Stimulated activated CD4-positive, alpha-beta T cell treated with anti-CD3 and anti-CD28 coated beads, Interleukin-12 subunit alpha, Interleukin-12 subunit beta, amount 100 ng/mL, for 24 hours (primary cell): ENCODE measurements at regions not wholly inside any gene's neighbourhood (a gene's known extent, or its start where the extent isn't known, plus 50 kb on each side); places are given as distances from the start of the nearest gene placed in this dataset.

ENCODE experiments used
- DNase-seq, 2 experiments: peaks; one replicate each; pipeline ENCODE4 v3.0.0-alpha.2; 2020; ENCODE audit warnings: low read depth in 2 of 2

DNA sequence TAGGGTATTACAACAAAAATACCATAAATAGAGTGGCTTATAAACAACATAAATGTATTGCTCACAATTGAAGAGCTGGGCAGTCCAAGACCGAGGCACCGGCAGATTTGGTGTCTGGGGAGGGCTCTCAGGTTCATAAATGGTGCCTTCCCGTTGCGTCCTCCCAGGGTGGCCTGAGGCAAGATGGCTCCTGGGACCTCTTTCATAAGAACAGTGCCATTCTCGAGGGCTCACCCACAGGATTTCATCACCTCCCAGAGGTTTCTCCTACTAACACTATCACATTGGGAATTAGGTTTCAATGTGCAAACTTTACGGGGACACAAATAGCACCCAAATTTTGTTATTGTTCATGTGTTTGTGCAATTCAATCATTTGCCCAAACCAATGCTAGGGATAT lies 793.5 kb upstream of the HS6ST1 start:
- no peak for DNase-seq

- DNase-seq = no peak
Observed at GRCh38 chr2:129113776-129114175, 795.1 kb upstream of the HS6ST1 start.

DNA sequence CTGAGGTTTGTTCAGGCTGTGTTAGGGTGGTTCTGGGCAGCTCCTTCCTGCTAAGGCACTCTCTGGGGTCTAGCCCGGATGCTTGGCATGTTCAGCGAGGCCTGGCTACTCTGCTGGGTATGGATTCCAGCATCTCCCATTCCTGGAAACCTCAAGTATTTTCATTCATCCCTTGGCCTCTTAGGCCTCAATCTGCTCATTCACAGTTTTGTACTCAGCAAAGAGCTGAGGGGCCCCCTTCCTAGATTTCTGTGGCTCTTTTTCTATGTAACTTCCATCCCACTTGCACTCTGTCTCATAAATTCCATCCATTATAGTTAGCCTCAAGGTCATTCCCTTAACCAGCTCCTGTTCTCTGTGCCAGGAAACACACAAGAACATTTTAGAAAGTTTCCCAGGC lies 798.8 kb upstream of the HS6ST1 start:
- DNase-seq = no peak

DNA sequence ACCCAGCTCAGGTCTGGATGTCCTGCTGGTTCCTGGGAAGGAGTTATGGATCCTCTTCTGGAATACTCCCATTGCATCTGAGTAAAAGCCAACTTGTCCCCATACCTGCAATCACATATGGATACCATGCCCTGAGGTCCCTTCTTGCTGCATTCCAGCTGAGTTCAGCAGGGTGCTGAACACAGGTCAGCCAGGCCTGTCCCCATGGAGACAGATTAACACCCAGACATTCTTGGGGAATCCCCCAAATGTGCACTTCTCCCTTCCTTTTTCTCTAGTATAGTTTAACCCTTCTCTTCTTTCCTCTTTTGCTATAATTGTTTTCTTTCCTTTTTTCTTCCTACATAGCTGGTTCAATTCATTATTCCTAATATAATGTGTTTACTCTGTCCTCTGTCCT lies 799.6 kb upstream of the HS6ST1 start:
- DNase-seq = no peak

DNA sequence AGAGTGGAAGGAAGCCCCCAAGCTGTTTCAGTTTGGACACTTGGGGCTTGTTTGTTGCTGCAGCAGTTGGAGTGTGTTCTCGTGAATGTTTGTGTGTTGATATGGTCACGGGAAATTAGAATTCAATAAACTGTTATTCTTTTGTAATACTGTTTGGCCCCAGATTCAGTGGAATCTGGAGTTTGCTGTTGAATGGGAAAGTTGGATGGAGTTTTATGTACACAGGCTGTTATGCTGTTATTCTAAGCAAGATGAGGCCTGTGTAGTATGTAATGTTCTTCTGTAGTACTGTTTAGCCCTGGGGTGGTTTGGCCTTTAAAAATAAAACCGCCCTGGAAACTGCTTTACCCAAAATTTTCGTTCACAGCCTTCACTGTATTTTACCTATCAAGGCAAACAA lies 810.4 kb upstream of the HS6ST1 start:
- DNase-seq = no peak

DNA sequence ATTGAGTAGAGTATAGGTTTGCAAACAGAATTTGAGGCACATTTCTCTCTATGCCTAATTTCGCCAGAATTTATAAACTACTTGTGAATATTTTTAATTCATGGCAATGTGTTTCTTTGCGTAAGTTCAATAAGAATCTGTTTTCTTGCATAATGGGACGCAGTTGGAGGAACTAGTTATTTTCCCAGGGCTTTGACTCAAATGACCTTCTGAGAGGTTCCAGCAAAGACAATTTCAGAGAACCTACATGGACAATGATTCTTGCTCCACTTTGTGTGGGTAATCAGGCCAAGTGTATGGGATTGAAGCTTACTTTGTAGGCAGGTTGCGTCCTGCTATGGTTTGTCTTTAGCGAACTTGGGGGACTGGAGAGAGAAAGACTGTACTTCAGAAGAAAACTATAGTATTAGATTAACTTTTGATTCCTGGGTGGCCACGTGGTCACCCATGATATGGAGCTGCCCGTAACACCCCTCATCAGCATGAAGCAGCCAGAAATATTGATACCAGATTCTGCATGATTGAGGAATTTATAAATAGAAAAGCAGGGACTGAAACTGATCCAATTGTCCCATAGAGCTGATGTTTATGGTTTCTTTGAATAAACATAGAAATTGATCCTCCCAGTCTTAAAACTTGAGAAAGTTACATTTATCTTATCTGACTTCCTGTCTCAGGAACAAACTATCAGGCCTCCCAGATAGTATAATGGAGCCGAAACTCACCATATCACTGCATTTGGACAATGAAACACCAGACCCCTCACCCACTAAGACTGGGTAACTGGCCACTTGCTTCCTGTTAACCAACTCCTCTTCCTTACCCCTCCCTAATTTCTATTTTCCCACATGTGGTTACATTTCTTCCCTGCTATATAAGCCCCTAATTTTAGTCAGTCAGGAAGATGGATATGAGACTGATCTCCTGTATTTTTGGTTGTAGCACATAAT lies 815.3 kb upstream of the HS6ST1 start:
- no peak for DNase-seq

- DNase-seq = no peak
Observed at GRCh38 chr2:129135017-129135416, 816.3 kb upstream of the HS6ST1 start.

- no peak for DNase-seq
Observed at GRCh38 chr2:129139380-129139779, 820.7 kb upstream of the HS6ST1 start.

DNA sequence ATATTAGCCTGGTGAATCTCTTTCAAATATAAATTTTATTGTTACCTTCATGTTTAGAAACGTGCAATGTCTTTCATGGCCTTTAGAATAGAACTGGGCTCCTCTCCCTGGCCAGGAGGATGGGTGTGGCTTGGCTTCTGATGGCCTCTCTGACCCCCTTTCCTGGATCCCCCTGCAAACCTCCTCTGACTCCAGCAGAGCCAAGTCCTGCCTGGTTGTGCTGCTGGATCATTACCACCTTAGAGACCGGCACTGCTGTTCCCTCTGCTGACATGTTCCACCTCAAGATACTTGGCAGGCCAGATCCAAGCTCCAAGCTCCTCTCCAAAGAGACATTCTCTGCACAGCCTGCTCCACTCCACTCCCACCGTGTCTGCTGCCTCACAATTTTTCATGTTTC lies 823.8 kb upstream of the HS6ST1 start:
- DNase-seq = no peak

- no peak for DNase-seq
Observed at GRCh38 chr2:129144082-129144791, 825.6 kb upstream of the HS6ST1 start.

DNA sequence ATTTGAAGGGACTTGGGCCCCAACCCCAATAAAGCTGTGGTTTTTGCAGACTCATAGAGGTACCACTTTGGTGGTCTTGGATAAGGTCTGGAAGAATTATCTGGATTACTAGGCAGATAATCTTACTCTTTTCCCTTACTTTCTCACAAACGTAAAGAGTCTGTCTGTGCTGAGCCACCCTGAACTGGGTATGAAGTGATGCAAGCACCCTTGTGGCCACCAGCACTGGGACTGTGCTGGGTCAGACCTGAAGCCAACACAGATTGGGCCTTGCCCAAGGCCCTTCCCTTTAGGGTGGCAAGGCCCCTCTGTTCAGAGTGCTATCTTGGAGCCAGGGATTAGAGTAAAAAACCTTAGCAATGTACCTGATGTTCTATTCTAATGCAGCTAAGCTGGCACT lies 827.0 kb upstream of the RAB6C start:
- no peak for DNase-seq

GRCh38 chr2:129160879-129161278 lies 818.6 kb upstream of the RAB6C start:
- DNase-seq = no peak

DNA sequence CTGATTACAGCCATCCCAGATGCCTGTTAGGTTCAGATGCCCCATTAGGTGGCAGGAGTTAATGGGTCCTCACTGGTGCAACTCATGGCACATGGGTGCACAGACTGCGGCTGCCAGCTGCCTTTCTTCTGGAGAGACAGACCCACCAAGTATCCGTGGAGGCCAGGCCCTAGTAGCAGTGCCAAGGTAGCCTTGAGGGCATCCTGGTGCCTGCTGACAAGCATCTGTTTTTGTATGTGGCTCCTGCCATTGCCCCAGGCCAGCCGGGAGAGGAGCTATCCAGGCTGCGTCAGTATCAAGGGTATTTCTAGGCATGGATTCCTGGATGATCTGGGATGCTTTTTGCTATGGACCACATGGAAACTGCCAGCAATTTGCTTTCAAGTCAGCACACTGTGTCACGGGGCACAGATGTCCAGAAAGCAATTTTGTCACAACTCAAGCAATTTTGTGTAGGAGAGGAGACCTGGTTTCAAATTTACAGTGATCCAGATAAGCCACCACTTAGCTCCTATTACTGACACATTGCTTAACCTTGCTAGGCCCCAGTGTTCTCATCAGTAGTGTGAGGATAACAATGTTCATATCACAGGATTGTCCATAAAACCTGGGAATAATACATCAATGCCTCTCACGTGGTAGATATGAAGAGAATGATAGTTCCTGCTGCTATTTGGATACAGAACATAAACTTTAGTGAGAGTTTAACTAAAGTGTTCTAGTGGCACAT lies 815.1 kb upstream of the RAB6C start:
- no peak for DNase-seq

DNA sequence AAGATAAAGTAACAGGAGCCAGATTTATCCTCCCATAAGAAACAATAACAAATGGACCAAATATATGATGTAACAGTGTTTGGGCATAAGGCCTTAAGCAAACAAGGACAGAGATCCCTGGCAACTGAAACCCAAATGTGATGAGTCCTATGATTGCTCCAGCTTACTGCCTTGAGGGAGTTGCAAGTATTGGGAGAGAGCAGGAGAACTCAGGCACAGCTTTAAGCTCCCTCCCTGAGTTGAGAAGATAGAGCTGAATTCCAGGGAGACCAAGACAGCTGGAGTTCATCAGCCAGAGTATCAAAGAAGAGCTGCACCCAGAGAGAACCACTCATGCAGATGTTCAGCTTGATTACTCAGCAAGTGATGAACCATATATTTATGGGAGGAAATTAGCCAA lies 814.5 kb upstream of the RAB6C start:
- no peak for DNase-seq

DNA sequence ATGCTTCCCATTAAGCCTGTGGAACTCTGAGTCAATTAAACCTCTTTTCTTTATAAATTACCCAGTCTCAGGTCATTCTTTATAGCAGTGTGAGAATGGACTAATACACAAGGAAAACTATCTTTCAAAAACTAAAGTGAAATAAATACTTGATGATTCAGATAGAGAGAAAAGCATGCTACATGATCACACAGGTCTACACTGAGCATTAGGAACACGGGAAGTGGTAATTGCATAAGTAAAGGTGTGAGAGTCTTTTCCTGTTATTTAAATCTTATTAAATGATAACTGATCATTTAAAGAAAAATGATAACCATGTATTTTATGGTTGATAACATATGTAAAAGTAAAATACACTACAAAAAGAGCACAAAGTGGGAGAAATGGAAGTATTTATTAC lies 812.0 kb upstream of the RAB6C start:
- no peak for DNase-seq

DNA sequence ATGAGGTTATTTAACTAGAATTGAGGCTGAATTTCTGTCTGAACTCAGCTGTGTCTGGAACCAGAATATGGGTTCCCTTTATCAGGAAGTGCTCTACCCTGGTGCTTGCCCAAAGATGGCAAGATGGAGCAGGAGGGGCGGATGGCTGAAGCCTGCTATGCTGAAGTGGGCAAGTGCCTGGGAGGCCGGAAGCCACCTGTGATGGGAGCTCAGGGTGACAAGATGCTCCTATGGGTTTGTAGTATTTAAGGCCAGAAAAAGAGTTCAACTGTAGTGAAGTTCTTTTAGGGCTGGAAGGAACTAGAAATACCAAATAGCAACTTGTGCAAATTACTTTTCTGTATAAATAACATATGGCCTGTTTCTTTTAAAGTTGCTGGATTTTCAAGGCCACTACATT lies 808.9 kb upstream of the RAB6C start:
- no peak for DNase-seq

DNA sequence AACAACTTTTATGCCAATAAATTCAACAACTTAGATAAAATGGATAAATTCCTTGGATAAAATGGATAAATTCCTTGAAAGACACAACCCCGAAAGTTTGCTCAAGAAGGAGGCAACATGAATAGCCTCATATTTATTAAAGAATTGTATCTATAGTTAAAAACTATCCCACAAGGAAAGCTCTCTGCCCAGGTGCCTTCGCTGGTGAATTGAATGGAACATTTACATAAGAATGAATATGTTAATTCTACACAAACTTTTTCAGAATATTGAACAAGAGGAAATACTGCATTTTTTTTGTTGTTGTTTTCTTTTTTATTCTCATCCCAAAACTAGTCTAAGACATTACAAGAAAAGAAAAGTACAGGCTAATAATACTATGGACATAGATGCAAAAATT lies 805.3 kb upstream of the RAB6C start:
- DNase-seq = no peak

DNA sequence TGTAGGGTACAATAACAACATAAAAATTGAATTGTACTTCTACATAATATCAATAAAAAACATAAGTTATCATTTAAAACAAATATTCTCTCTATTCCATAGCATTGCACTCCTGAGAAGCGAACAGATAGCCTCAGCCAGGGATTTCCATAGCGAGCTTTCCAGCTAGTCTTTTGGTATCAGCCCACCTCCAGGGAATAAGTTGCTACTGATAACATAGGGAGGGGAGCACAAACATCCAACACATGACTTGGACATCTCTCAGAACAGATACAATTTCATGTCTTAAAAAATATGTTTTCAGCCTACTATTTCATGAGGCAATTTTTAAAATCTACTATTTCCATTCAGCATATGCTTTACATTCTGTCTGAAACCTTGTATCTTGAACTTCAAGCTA lies 804.4 kb upstream of the RAB6C start:
- no peak for DNase-seq

DNA sequence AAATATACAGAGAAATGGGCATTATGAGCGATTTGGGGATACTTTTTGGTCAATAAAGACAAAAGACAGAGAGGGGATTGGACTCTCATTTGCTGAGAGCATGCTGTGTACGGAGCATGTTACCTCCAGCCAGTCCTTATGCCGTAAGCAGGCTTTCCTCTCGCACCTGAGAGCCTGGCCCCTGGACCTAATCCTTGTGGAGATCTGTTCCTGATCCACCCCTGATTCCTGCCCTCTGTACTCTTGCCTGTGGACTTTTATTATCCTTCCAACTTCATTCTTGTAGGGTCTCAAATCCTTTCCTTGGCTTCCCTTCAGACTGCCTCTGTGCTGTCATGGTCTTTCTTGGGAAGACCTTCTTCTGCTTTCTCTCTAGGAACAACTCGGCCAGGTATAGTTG lies 803.1 kb upstream of the RAB6C start:
- no peak for DNase-seq

DNA sequence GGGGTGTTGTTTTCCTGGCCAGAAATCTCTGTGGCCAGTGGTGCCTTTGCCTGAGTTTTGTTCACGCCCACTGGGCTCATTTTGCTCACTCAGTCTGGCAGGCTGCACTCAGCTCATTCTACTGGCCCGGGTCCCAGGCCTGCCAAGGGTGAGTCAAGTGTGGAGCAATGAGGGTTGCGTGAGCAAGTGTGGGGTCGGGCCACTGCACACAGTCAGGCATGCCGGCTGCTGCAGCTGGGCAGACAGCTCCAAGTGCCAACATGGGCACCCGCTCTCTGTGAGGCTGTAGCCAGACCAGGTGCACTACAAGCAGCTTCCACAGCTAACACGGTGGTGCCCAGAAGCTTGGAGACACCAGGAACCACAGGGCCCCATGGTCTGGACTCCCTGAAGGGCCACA lies 801.1 kb upstream of the RAB6C start:
- no peak for DNase-seq

DNA sequence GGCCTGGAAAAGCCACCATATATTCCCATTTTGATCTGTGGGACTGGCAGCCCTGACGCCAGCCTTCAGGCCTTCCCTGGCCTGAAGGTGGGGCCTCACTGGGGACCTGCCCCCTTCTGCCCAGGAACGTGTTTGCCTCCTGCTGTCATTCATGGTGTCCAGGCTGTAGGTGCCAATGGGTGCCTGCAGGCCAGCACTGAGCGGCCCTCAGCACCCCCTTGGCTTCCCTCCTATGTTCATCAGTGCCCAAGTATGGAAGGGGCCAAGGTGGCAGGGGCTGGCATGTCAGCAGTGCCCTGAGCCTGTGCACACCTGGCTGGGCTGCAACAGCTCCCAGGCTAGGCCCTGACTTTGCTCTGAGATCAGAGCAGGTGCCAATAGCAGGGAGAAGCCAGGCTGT lies 800.3 kb upstream of the RAB6C start:
- no peak for DNase-seq

DNA sequence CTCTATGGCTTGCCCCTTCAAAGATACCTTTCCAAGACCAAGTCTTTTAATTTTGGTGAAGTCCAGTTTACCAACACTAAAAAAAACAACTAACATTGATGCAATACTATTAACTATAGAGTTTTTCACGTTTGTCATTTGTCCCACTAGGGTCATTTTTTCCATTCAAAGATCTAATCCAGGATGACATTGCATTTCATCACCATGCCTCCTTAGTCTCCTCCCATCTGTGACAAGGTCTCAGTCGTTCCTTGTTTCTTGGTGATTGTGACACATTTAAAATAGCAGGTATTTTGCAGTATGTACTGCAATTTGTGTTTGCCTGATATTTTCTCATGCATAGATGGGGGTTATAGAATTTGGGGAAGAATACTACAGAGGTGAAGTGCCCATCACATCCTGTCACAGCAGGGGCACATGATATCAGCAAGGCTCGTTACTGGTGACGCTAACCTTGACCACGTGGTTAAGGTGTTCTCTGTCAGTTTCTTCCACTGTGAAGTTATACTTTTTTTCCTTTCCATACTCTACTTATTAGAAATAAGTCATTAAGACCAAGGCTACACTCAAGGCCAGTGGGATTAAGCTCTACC lies 799.2 kb upstream of the RAB6C start:
- no peak for DNase-seq
